Ascending aorta (tissue), 2 donors: ENCODE measurements at regions not wholly inside any gene's neighbourhood (a gene's known extent, or its start where the extent isn't known, plus 50 kb on each side); places are given as distances from the start of the nearest gene placed in this dataset.
A peak's percentile ranks its signal among the peaks of the same experiment; 100 is the strongest.

ENCODE experiments used
- DNase-seq, 2 donors: peaks; one replicate each; pipeline ENCODE4 v3.0.0-alpha.2; 2019; ENCODE audit warnings: low spot score in 2 of 2
- H3K27ac ChIP-seq, 2 donors: fragments of 200-600 bp; sonication (generic); one replicate each; pipeline ENCODE4 v1.5.1; 2016 to 2017; ENCODE audit warnings: mild to moderate bottlenecking in 1 of 2
- H3K27me3 ChIP-seq: fragments of 200-600 bp; sonication (generic); one replicate; pipeline ENCODE4 v1.5.1; 2017
- H3K36me3 ChIP-seq, 2 donors: fragments of 200-600 bp; sonication (generic); one replicate each; pipeline ENCODE4 v1.5.1; 2016
- H3K4me1 ChIP-seq, 2 donors: fragments of 200-600 bp; sonication (generic); one replicate each; pipeline ENCODE4 v1.5.1; 2016 to 2017; ENCODE audit warnings: mild to moderate bottlenecking in 1 of 2
- H3K4me3 ChIP-seq, 2 donors: fragments of 200-600 bp; sonication (generic); one replicate each; pipeline ENCODE4 v1.5.1; 2016 to 2017; ENCODE audit warnings: mild to moderate bottlenecking in 1 of 2
- H3K9me3 ChIP-seq, 2 donors: fragments of 200-600 bp; sonication (generic); one replicate each; pipeline ENCODE4 v1.5.1; 2016
- intact Hi-C: fragments of 100-400 bp; cut with DNase I; formaldehyde crosslinking; loops from one replicate; pipeline ENCODE4 v1.15.1; 2023
- TF ChIP-seq, protein P1 (sequence below), 3 experiments: fragments of 200-600 bp in 2 of 3; fragments of 450-650 bp in 1 of 3; sonication (generic) in 2 of 3; IDR thresholded peaks; one replicate each; pipeline ENCODE4 v1.5.1; 2016 to 2019; ENCODE audit warnings: antibody characterized with exemption in 3 of 3, mild to moderate bottlenecking in 1 of 3, moderate library complexity in 1 of 3

DNA sequence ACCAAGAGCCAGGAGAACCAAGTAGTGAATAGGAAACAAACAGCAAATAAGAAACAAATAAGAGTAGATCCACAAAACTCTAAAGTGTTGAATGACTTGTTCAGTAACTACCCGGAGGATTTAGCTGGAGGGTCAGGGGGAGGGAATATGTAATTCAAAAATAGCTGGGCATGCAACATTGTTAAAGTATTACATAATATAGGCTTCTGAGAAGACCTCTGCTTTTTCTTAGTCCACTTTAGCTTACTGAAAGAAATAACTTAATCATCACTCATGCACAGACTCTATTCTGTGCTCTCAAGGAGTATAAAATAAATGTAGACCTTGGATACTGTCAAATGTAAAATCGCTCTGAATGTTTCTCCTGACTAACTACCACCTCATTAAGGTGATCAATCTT, 183.2 kb upstream of the POU5F2 start:
- intact Hi-C loops, result no loop called here
- no peaks in the 10 kb centered on the region for H3K27me3 ChIP-seq
- H3K27ac ChIP-seq, result no peak overlapping the region
- TF ChIP-seq, protein P1, sequence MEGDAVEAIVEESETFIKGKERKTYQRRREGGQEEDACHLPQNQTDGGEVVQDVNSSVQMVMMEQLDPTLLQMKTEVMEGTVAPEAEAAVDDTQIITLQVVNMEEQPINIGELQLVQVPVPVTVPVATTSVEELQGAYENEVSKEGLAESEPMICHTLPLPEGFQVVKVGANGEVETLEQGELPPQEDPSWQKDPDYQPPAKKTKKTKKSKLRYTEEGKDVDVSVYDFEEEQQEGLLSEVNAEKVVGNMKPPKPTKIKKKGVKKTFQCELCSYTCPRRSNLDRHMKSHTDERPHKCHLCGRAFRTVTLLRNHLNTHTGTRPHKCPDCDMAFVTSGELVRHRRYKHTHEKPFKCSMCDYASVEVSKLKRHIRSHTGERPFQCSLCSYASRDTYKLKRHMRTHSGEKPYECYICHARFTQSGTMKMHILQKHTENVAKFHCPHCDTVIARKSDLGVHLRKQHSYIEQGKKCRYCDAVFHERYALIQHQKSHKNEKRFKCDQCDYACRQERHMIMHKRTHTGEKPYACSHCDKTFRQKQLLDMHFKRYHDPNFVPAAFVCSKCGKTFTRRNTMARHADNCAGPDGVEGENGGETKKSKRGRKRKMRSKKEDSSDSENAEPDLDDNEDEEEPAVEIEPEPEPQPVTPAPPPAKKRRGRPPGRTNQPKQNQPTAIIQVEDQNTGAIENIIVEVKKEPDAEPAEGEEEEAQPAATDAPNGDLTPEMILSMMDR (IDR thresholded peaks at IDR 0.05), result no peak
- no peak for DNase-seq
- H3K4me3 ChIP-seq, result no peak overlapping the region
- no peaks in the 10 kb centered on the region for H3K36me3 ChIP-seq
- no peaks in the 10 kb centered on the region for H3K4me1 ChIP-seq
- no peaks in the 10 kb centered on the region for H3K9me3 ChIP-seq

DNA sequence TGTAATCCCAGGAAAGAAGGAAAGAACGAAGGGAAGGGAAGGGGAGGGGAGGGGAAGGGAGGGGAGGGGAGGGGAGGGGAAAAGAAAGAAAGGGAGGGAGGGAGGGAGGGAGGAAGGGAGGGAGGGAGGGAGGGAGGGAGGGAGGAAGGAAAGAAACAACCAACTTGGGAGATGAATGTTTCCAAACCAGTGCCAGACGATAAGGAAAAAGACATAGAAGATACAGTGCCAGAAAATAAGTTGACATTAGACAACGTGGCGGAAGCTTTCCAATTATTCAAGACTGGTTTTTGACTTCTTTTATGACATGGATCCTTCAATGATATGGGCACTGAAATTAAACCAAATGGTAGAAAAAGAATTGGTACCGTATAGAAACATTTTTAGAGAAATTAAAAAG, 181.2 kb upstream of the POU5F2 start:
- intact Hi-C loops, result no loop called here
- no peak for DNase-seq
- H3K9me3 ChIP-seq, result no peaks in the 10 kb centered on the region
- no peaks in the 10 kb centered on the region for H3K4me1 ChIP-seq
- no peak overlapping the region for H3K4me3 ChIP-seq
- no peaks in the 10 kb centered on the region for H3K36me3 ChIP-seq
- no peaks in the 10 kb centered on the region for H3K27me3 ChIP-seq
- TF ChIP-seq, protein P1 (IDR thresholded peaks at IDR 0.05), result no peak
- H3K27ac ChIP-seq, result no peak overlapping the region

DNA sequence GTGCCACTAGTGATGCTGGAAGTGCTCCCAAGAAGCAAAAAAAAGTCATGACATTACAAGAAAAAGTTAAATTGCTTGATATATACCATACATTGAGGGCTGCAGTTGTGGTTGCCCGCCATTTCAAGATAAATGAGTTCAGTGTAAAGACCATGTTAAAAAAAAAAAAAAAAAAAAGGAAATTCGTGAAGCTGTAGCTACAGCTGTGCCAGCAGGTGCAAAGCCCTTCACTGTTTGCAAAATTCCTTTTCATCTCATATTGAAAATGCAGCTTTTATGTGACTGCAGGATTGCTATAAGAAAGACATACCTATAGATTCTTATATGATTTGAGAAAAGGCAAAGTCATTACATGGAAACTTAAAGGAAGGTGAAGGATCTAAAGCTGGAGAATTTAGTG, 179.6 kb upstream of the POU5F2 start:
- intact Hi-C loops, result no loop called here
- Histone ChIP-seq H3K27me3 (no peaks in the 10 kb centered on the region), H3K4me3 (no peak overlapping the region), H3K27ac (no peak overlapping the region), H3K4me1 (no peaks in the 10 kb centered on the region), H3K9me3 (no peaks in the 10 kb centered on the region), H3K36me3 (no peaks in the 10 kb centered on the region)
- TF ChIP-seq, protein P1 (IDR thresholded peaks at IDR 0.05), result no peak
- DNase-seq, result no peak

DNA sequence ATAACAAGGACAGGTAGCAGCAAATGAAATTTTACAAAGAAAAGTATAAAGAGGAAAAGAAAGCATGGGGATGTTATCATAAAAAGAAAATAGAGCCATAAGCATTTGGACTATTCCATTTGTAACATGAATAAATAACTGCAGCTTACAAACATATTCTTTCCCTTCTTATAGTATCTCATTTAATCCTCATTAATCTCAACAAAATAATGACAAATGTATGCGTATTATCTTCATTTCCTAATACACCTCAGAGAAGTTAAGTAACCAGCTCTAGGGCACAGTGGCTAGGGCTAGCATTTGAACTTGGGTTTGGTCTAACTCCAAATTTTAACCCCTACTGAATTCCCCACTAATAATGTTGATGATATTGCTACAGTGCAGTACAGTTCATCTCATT, 175.5 kb upstream of the POU5F2 start:
- Histone ChIP-seq H3K4me3 (no peak overlapping the region), H3K36me3 (no peaks in the 10 kb centered on the region), H3K9me3 (no peaks in the 10 kb centered on the region), H3K4me1 (no peaks in the 10 kb centered on the region), H3K27ac (no peak overlapping the region), H3K27me3 (no peaks in the 10 kb centered on the region)
- intact Hi-C loops, result no loop called here
- TF ChIP-seq, protein P1 (IDR thresholded peaks at IDR 0.05), result no peak
- no peak for DNase-seq

DNA sequence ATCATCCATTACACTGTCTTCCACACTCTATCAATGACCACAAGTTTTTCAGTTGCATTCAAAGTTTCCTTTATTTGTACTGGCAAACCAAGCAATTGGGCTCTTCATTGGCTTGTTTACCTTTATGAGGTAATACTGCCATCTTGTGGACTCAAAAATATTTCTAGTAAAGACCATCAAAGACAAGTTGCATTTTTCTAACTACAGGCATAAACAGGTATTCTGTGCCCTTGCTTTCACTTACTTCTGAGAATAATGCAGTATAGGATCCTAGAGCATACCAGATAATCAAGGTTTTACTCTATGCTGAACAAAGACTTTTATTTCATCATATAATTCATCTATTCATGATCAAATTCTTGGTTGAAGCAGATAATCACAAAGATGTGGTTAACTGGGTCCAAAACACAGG, 173.7 kb upstream of the POU5F2 start:
- DNase-seq, result no peak
- Histone ChIP-seq H3K4me3 (no peak overlapping the region), H3K36me3 (no peaks in the 10 kb centered on the region), H3K4me1 (no peaks in the 10 kb centered on the region), H3K9me3 (no peaks in the 10 kb centered on the region), H3K27me3 (no peaks in the 10 kb centered on the region), H3K27ac (no peak overlapping the region)
- intact Hi-C loops, result no loop called here
- TF ChIP-seq, protein P1 (IDR thresholded peaks at IDR 0.05), result peak; percentile 22 to 48 (median 42)

DNA sequence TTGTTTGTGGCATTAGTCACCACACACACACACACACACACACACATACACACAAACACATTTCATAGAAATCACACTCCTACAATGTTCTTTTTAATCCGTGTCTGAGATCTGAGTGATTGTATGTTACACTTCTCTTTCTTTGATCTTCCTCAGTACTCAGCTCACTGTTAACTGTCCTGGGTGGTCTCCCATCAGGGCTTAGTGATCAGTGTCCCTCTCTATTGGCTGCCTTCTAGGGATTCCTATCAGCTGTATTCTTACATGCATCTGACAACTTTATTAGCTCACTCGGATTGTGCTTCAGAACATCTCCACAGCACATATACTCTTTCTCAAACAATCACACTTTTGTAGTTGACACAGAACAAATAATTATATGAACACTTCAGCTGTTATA, 170.2 kb upstream of the POU5F2 start:
- no peaks in the 10 kb centered on the region for H3K36me3 ChIP-seq
- no peaks in the 10 kb centered on the region for H3K27me3 ChIP-seq
- TF ChIP-seq, protein P1 (IDR thresholded peaks at IDR 0.05), result no peak
- no peak overlapping the region for H3K27ac ChIP-seq
- DNase-seq, result no peak
- intact Hi-C loops, result no loop called here
- H3K4me3 ChIP-seq, result no peak overlapping the region
- no peaks in the 10 kb centered on the region for H3K4me1 ChIP-seq
- H3K9me3 ChIP-seq, result no peaks in the 10 kb centered on the region
